Fibroblast of skin of scalp (primary cell): ENCODE measurements at regions not wholly inside any gene's neighbourhood (a gene's known extent, or its start where the extent isn't known, plus 50 kb on each side); places are given as distances from the start of the nearest gene placed in this dataset.

ENCODE experiments used
- DNase-seq: peaks from one replicate; pipeline ENCODE4 v3.0.0-alpha.2; 2013

DNA sequence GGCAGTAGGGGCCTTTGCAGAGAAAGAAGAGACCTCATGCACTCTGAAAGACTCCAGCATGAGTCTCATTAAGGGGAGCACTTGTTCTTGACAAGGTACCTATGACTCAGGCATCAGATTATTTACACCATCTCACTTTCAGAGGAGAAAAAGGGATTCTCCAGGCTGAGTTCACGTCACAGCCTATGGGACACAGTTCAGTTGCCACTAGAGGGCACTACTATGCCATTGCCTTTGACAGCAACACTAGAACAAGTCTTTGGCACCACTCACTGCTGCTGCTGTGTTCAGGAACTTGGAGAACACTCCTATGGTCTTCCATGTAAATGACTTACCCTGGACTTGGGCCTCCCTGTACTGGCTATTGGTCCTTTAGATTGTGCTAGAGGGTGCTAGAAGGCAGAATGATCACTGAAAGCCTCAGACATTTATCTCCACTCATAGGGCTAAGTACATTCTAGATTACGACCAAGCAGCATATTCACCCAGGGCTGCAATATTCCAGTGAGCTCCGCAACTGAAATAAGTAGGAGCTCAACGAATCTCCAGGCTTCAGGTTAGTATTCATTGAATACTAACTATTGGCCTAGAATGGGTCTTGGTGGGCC, 225.1 kb upstream of the CA10 start:
- peak; percentile 22 for DNase-seq

GRCh38 chr17:52378860-52379259, 220.3 kb upstream of the CA10 start:
- DNase-seq, result no peak

DNA sequence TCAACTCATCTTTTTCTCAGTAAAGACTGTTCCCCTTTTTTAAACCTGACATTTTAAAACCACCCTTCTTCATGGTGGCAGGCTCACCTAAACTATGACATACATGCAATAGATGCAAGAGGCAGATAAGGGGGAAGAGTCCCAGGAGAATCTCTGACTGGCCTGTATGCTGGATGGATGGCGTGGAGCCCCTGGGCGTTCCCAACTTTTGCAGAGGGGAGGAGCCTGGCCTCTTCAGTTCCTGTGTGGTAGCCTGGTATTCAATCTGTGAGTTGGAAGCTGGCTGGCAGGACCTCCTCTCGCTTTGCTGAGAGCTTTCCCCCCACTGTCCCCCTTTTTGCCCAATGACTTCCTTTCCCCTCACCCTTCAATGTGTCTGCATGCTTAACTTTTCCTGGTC, 217.6 kb upstream of the CA10 start:
- no peak for DNase-seq

DNA sequence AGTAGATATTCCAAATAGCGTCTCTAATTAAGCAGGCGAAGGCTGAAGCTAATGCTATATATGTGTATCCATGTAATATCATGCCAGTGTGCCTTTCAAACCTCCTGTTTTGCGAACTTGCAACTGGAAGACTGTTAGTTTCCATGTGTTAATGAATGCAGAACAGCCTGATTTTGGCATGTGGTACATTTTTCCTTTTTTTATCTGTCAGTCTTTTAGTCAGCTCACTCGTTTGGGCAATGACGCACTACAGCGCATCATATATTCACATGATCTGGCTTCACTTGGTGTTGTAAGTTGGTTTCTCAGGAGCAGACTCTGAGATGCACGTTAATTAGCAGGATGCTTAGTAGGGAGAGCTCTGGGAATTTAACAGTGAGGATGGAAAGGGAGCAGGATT, 210.4 kb upstream of the CA10 start:
- no peak for DNase-seq

DNA sequence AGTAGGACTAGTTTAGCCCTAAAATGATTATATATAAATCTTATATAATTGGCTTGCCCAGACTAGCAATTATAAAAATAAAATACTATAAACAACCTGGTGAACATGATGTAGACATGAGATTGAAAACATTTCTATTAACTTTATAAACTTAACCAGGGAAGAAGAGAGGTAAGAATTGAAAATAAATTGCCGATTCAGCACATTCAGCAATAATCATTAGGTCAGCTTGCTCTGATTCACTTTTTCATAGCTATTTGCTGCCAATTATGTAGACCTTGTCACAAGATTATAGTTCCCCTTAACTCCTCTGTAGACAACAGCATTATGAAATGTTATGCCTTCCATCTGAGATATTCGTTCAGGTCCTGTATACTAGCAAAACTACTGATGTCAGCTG, 199.3 kb upstream of the CA10 start:
- no peak for DNase-seq

DNA sequence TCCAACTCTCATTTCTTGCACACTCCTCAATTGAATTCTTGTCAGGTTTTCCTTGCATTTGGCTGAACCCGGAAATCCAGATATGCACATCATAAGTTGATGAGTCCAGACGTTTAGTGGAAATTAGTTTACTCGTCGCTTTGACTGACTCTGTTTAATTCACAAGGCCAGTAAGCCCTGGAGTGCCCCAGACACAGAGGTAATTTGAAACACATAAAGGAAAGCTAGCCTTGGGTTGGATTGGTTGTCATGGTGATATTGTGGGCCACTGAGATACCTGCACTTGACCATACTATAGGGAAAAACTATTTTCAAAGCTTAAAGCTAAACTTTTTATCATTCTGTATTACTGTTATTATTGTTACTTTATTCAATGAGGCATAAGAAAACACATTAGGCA, 178.3 kb upstream of the CA10 start:
- no peak for DNase-seq

DNA sequence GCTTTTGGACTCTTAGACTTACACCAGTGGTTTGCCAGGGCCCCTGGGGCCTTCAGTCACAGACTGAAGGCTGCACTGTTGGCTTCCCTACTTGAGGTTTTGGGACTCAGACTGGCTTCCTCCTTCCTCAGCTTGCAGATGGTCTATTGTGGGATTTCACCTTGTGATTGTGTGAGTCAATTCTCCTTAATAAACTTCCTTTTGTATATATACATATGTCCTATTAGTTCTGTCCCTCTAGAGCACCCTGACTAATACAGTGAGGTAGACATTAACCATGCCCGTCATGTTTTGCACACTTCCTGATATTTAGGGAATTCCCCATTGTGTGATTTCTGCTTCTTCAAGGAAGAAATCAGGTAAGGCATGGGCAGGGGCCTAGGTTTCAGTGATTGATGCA, 147.8 kb upstream of the CA10 start:
- DNase-seq, result no peak

- DNase-seq, result no peak
Observed at GRCh38 chr17:52298881-52299280, 140.4 kb upstream of the CA10 start.

GRCh38 chr17:52297230-52298010, 138.9 kb upstream of the CA10 start:
- no peak for DNase-seq

DNA sequence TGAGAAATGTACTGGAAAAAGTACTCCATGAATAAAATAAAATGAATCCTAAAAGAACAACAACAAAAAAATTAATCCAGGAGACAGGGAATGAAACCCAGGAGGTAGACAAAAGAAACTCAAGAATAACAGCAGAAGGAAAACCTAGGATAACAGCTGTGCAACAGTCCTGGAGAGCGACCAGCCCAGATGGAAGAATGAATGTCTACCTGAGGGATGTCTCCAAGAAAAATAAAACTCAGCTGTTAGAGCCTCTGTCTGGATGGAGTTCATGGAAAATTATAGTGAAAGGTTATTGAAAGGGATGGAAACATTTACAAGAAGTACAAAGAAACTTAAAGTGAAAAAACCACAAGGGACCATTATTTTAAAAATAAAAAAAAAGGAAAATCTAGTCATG, 135.8 kb upstream of the CA10 start:
- no peak for DNase-seq

DNA sequence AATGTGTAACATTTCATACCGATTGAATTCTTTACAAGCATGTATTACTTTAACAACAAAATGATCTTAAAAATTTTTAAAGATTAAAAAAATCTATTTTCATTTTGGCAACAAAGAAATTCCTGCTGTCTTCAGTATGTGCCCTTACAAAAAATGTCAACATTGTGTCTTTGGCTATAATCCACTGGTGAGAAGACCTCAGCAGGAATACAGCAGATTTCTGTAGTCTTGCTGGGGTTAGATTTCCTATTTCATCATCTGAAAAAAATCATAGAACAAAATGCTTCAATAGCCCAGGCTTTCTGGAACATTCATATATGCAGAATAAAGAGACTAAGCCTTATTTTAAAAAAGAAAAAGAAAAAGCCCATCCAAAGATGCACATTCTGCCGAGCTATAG, 129.1 kb upstream of the CA10 start:
- no peak for DNase-seq

GRCh38 chr17:52283872-52284271, 125.4 kb upstream of the CA10 start:
- DNase-seq, result no peak

DNA sequence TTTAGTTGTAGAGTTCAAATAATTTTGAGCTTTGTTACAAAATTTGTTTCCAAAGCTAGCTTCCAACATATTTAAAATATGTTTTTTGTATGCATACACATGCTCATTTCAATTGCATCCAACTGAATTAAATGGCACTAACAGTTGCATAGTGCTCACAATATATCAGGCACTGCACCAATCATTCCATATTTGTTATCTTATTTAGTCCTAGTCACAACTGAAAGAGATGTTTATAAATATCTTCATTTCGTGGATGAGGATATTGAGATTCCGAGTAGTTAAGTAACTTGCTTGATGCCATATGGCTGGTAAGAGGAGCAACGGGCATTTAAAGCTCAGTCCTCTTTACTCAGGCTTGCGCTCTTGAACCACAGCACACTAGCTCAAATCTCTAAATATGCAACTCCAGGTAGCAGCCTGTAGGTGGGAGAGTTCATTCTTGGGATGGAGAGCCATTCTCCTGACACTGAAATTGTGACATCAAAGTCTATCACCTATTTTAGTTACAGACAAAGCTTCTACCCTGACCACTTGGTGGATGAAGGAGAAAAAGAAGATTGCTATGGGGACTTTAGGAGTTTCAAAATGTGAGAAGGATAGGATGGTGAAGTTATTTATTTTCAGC, 118.0 kb upstream of the CA10 start:
- no peak for DNase-seq

DNA sequence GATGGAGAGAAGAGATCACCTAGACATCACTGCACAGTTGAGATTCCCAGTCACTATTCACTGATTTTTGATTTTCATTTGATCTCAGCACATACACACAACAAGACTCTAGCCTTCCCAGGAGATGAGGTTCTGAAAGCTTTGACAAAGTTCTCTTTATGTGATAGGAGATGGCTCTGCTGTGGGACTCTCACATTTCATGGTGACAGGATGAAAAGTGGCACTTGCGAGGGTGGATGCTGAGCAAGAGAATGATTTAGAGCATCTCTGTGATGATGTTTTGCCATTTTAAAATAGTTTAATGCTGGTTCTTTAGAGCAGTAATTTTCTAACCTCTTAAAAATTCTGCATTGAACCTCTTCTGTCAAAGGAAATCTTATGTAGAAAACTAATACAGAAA, 113.3 kb upstream of the CA10 start:
- no peak for DNase-seq

DNA sequence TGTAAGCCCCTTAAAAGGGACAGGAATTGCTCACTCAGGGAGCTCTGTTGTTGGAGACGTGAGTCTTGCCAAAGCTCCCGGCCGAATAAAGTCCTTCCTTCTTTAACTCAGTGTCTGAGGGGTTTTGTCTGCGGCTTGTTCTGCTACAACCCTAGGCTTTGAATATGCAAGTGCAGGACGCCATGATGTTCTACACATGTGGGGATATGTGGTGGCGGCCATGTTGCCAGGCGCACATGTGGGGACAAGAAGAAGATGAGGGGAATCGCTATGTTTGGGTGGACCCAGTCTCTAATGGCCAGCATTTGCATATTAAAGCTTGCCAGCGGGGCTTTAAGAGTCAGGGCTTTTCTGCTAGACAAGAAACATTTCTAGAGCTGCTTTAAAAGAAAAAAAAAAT, 96.8 kb upstream of the CA10 start:
- DNase-seq, result no peak

DNA sequence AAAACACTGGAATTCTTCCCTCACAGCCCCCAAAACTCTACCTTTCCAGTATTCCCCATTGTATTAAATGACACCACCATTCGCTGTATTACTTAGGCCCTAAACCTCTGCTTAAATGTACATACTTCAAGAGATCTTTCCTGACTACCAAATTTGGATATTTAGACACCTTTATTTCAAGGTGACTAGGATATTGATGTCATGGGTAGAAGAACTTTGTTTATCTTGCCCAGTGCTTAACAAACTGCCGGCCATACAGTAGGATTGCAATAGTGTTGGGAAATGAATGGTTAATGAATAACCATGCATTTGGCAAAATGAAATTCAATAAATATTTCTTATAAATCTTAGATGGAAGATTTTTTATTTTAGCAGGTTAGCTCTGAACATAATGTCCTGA, 86.2 kb upstream of the CA10 start:
- DNase-seq, result no peak

GRCh38 chr17:52242268-52242667, 83.8 kb upstream of the CA10 start:
- DNase-seq, result no peak

DNA sequence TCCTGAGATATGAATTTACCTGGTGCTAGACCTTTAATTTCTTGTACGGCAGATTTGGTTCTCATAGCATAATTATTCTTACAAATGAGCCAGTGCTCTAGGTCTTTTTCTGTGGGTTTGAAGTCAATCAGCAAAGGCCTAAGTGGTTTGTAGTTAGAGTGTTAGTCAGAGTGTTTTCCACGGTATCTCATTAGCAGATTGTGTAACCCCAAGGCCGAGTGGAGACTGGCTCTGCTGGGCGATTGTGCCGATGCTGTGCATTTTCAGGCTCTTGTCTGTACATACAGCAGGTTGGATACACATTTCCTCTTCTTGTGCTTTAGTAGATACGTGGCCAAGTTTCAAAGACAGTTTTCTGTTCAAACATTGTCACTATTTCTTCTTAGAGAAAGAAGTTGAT, 78.6 kb upstream of the CA10 start:
- DNase-seq, result no peak

DNA sequence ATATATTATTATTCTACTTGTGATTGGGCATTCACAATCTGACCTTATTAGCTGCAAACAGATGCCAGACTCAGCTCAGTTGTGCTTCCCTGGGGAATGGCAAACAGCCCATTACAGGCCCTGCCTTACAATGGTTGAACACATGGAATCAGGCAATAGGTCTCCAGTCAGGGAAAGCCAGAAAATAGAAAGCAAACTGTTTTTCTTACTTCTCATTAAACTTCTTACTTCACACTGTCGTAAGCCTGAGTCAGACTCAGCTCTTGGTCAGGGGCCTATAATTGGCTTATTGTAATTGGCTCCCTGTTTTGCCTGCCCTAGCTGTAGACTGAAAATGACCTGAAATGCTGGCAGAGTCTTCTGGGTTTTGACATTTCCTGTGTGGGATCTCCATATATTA, 77.0 kb upstream of the CA10 start:
- DNase-seq, result no peak

DNA sequence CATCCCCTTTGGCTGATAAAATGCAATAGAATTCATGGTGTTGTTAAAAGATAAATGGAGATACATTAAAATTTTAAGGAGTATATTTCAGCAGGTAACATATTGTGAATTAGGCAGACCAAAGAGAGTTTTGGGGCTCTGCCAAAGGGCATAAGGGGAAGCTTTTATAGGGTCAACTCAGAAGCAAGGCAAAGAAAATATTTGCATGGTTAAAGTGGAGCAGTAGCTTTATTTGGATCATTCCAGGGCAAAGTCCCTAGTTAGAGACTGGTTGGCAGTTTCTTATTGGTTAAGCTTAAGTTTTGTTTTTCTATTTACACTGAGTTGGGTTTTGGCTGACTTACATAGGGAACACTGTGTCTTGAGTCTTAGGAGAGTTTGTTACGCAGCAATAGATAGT, 75.1 kb upstream of the CA10 start:
- no peak for DNase-seq

DNA sequence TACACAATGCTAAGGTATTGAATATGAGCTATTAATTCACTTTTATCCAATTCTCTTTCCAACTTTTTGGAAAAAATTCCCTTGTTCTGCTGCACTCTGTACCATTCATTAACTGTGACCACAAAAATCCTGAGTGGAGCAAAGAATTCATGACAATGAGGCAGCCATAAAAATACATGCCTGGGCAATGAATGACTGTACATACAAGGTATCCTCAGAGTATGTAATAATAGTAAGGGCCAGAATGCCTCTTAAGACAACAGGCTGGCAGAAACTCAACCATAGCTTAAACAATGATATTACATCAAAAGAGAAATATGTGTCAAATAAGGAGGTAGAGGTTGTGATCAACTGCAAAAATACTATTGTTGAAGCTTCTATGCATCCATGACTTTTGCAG, 74.7 kb upstream of the CA10 start:
- DNase-seq, result no peak

DNA sequence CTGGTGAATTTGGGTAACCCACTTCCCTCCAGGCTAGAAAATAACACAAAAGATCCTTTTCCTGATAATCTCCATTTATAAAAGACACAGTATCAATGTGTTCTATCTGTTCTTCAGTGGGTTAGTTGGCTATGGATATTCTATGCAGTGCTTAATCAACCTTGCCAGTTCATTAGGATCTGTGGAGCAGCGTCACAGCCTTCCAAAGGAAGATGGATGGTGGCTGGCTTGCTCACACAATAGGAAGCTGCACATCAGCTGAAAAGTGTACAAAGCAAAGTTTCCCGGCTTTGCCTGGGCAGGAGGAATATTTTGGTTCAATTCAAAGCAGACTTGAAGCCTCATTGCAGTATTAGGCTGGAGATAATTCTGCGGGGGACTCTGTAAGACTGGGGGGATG, 70.3 kb upstream of the CA10 start:
- DNase-seq, result no peak

DNA sequence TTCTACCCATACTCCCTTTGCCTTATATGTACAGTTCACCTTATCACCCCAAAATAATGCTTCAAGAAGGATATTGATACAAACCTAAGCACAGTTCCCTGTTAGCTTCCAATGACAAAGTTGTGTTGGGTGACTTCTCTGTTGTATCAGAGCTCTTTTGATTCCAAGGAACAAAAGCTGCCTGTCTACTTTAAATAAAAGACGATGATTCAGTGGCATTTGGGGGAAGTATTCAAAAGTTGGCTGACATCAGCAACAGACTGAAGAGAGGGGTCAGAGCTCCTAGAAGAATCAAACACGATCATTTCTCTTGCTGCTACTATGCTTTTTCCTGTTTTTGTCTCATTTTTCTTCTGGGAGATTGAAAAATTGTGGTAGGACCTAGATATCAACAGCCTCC, 69.4 kb upstream of the CA10 start:
- DNase-seq, result no peak

GRCh38 chr17:52213451-52213850, 54.9 kb upstream of the CA10 start:
- no peak for DNase-seq
